HG03378 (cell line): ENCODE measurements at regions not wholly inside any gene's neighbourhood (a gene's known extent, or its start where the extent isn't known, plus 50 kb on each side); places are given as distances from the start of the nearest gene placed in this dataset.
"Not testable (repeated sequence)": the region's sequence is repeated elsewhere in the genome, so short reads cannot be mapped to it uniquely, and the experiment has no call there.

Source experiments
- ATAC-seq: cut with Tn5 transposase; IDR thresholded peaks from one replicate; pipeline ENCODE4 v1.9.1; 2021; ENCODE audit warnings: mild to moderate bottlenecking, moderate library complexity; ENCODE audit not compliant: unreplicated experiment

- no peak for ATAC-seq
Measured at GRCh38 chr5:135279328-135279727, 119.7 kb downstream of the MACROH2A1 start.

- no peak for ATAC-seq
Measured at GRCh38 chr5:135276151-135276550, 122.9 kb downstream of the MACROH2A1 start.

- ATAC-seq: no peak
Measured at GRCh38 chr5:135273212-135273611, 125.8 kb downstream of the MACROH2A1 start.

- ATAC-seq: no peak
Measured at GRCh38 chr5:135272311-135272805, 126.7 kb downstream of the MACROH2A1 start.

- ATAC-seq: no peak
Measured at GRCh38 chr5:135271533-135272310, 127.3 kb downstream of the MACROH2A1 start.

GRCh38 chr5:135269931-135270421, 129.1 kb downstream of the MACROH2A1 start:
- no peak for ATAC-seq

GRCh38 chr5:135269199-135269598, 129.8 kb downstream of the MACROH2A1 start:
- ATAC-seq: no peak

- ATAC-seq: no peak
Measured at GRCh38 chr5:135266975-135267374, 132.1 kb downstream of the MACROH2A1 start.

GRCh38 chr5:135266303-135266635, 132.8 kb downstream of the MACROH2A1 start:
- ATAC-seq: no peak

- ATAC-seq: no peak
Measured at GRCh38 chr5:135265497-135266302, 133.3 kb downstream of the MACROH2A1 start.

GRCh38 chr5:135264451-135265440, 134.3 kb downstream of the MACROH2A1 start:
- ATAC-seq: no peak

- no peak for ATAC-seq
Measured at GRCh38 chr5:135263022-135263668, 135.9 kb downstream of the MACROH2A1 start.

GRCh38 chr5:135262364-135262763, 136.7 kb downstream of the MACROH2A1 start:
- ATAC-seq: no peak

- not testable (repeated sequence) for ATAC-seq
Measured at GRCh38 chr5:135260108-135260507, 138.9 kb downstream of the MACROH2A1 start.

GRCh38 chr5:135255461-135256178, 143.4 kb downstream of the MACROH2A1 start:
- ATAC-seq: no peak

- ATAC-seq: no peak
Measured at GRCh38 chr5:135254183-135254582, 144.8 kb downstream of the MACROH2A1 start.

GRCh38 chr5:135253601-135254178, 145.3 kb downstream of the MACROH2A1 start:
- no peak for ATAC-seq

- ATAC-seq: no peak
Measured at GRCh38 chr5:135251093-135251492, 147.9 kb downstream of the MACROH2A1 start.

- no peak for ATAC-seq
Measured at GRCh38 chr5:135250671-135251070, 148.4 kb downstream of the MACROH2A1 start.
